Endothelial cell of umbilical vein (primary cell): ENCODE measurements at regions not wholly inside any gene's neighbourhood (a gene's known extent, or its start where the extent isn't known, plus 50 kb on each side); places are given as distances from the start of the nearest gene placed in this dataset.

ENCODE experiments used
- BruUV-seq: library from RNA; stranded (reverse); fragments of 400-500 nt; replicated peaks from 2 replicates; lab custom pipeline; 2021; lab: Mats Ljungman, UMichigan
- CTCF ChIA-PET: fragments of 300-600, 350-600 bp; sonication (Branson Sonifier 250); formaldehyde crosslinking; loops from one replicate; lab custom pipeline; 2021; ENCODE audit warnings: antibody characterized with exemption, inconsistent platforms; lab: Charles Lee
- POLR2A ChIA-PET: fragments of 300-600, 350-600 bp; sonication (Branson Sonifier 250); formaldehyde crosslinking; loops from one replicate; lab custom pipeline; 2021; ENCODE audit warnings: antibody characterized with exemption, inconsistent platforms; lab: Charles Lee
- DNase-seq: peaks from one replicate; pipeline ENCODE4 v3.0.0-alpha.2; 2011; ENCODE audit warnings: low read depth, low spot score
- FAIRE-seq: peaks from 2 replicates; lab custom pipeline; 2011; peaks lifted over from hg19 to GRCh38; lab: Jason Lieb, UNC
- H2AFZ ChIP-seq: 2 replicates; pipeline ENCODE4 v1.6.0; 2012; ENCODE audit warnings: low read depth, low read length, control low read depth, inconsistent platforms
- H3K27ac ChIP-seq: 2 replicates; pipeline ENCODE4 v1.5.1; 2011; ENCODE audit warnings: low read depth, mild to moderate bottlenecking, control low read depth, low read length, moderate library complexity; ENCODE audit not compliant: insufficient read depth
- H3K27me3 ChIP-seq, 2 experiments: 2 replicates each; pipeline versions ENCODE4 v1.6.0 to v1.6.1; 2011; ENCODE audit warnings: low read length in 2 of 2, mixed read lengths in 1 of 2; ENCODE audit not compliant: control insufficient read depth in 2 of 2, insufficient read depth in 2 of 2
- H3K36me3 ChIP-seq, 2 experiments: 2 replicates in 1 of 2; 3 replicates in 1 of 2; pipeline ENCODE4 v1.5.1; 2011; ENCODE audit warnings: low read length in 2 of 2, mild to moderate bottlenecking in 1 of 2, moderate library complexity in 1 of 2; ENCODE audit not compliant: control insufficient read depth in 2 of 2, insufficient read depth in 2 of 2; ENCODE audit errors: extremely low read depth in 1 of 2
- H3K4me1 ChIP-seq: 3 replicates; pipeline ENCODE4 v1.5.1; 2011; ENCODE audit warnings: mild to moderate bottlenecking, low read length; ENCODE audit not compliant: control insufficient read depth, insufficient read depth; ENCODE audit errors: extremely low read depth
- H3K4me2 ChIP-seq: 2 replicates; pipeline ENCODE4 v1.6.1; 2011; ENCODE audit warnings: low read length, control low read depth, mixed read lengths; ENCODE audit not compliant: insufficient read depth
- H3K4me3 ChIP-seq, 3 experiments: fragments of 200-600 bp in 1 of 3; sonication (generic), shearing (Covaris generic) in 1 of 3; replicated peaks in 1 of 3; 2 replicates each; pipeline ENCODE4 v1.5.1; 2011 to 2016; ENCODE audit warnings: control low read depth in 3 of 3, low read length in 3 of 3, mild to moderate bottlenecking in 2 of 3, inconsistent platforms in 1 of 3, low read depth in 1 of 3, moderate library complexity in 1 of 3; ENCODE audit not compliant: insufficient read depth in 1 of 3
- H3K79me2 ChIP-seq: 2 replicates; pipeline ENCODE4 v1.6.0; 2012; ENCODE audit warnings: low read length, inconsistent platforms; ENCODE audit not compliant: control insufficient read depth, insufficient read depth
- H3K9ac ChIP-seq: replicated peaks from 2 replicates; pipeline ENCODE3; 2011; ENCODE audit warnings: low read length, control low read depth; ENCODE audit not compliant: insufficient read depth; ENCODE audit errors: extremely low read depth
- H3K9me1 ChIP-seq: replicated peaks from 3 replicates; pipeline ENCODE4 v1.6.0; 2011; ENCODE audit warnings: mild to moderate bottlenecking, low read length; ENCODE audit not compliant: control insufficient read depth, insufficient read depth; ENCODE audit errors: extremely low read depth
- H3K9me3 ChIP-seq: replicated peaks from 2 replicates; pipeline ENCODE4 v1.5.1; 2012; ENCODE audit warnings: low read length, inconsistent platforms; ENCODE audit not compliant: control insufficient read depth, insufficient read depth
- H4K20me1 ChIP-seq: replicated peaks from 2 replicates; pipeline ENCODE3; 2011; ENCODE audit warnings: mild to moderate bottlenecking, low read length; ENCODE audit not compliant: control insufficient read depth, insufficient read depth; ENCODE audit errors: extremely low read depth
- CTCF ChIP-seq, 2 donors: IDR thresholded peaks; 1 replicate in 1 of 2; 2 replicates in 1 of 2; pipeline ENCODE4 v1.5.1; 2011; ENCODE audit warnings: low read length in 2 of 2, mild to moderate bottlenecking in 2 of 2, moderate library complexity in 2 of 2, control low read depth in 1 of 2, inconsistent platforms in 1 of 2, low read depth in 1 of 2; ENCODE audit not compliant: insufficient read depth in 1 of 2; ENCODE audit errors: extremely low read depth in 1 of 2
- EZH2 ChIP-seq: IDR thresholded peaks from 2 replicates; pipeline ENCODE4 v1.6.1; 2012; ENCODE audit warnings: borderline replicate concordance, low read depth, mild to moderate bottlenecking, moderate library complexity, low read length, inconsistent platforms; ENCODE audit not compliant: severe bottlenecking
- FOS ChIP-seq: IDR thresholded peaks from 2 replicates; pipeline ENCODE4 v1.6.1; 2011; ENCODE audit warnings: mild to moderate bottlenecking, low read length, moderate library complexity, borderline replicate concordance; ENCODE audit not compliant: insufficient read depth
- JUN ChIP-seq: IDR thresholded peaks from 2 replicates; pipeline ENCODE4 v1.6.1; 2011; ENCODE audit warnings: borderline replicate concordance, low read depth; ENCODE audit not compliant: insufficient read length, insufficient read depth
- MAX ChIP-seq: IDR thresholded peaks from 2 replicates; pipeline ENCODE4 v1.6.1; 2011; ENCODE audit not compliant: insufficient read depth, insufficient read length
- MYC ChIP-seq: IDR thresholded peaks from one replicate; pipeline ENCODE4 v1.6.1; 2011; ENCODE audit warnings: mild to moderate bottlenecking, low read depth, low read length
- POLR2A ChIP-seq: IDR thresholded peaks from 2 replicates; pipeline ENCODE4 v1.6.1; 2012; ENCODE audit warnings: low read depth, mild to moderate bottlenecking, control low read depth, low read length
- POLR2AphosphoS5 ChIP-seq: IDR thresholded peaks from 2 replicates; pipeline ENCODE4 v1.6.1; 2012; ENCODE audit warnings: low read depth, mild to moderate bottlenecking, control low read depth, low read length, moderate library complexity; ENCODE audit not compliant: insufficient read depth
- dilution Hi-C: fragments of 300-500 bp; cut with MboI; formaldehyde crosslinking; loops from one replicate; pipeline ENCODE4 v1.15.0; 2019; ENCODE audit warnings: low sequenced_read_pairs; ENCODE audit not compliant: extremely low pct_ligation_motif_present
- intact Hi-C: fragments of 100-400 bp; cut with micrococcal nuclease; formaldehyde crosslinking; loops from one replicate; pipeline ENCODE4 v1.10.0; 2022

- no peaks in the 10 kb centered on the region for H3K79me2 ChIP-seq
- H3K27ac ChIP-seq = no peak overlapping the region
- ChIA-PET CTCF (no interaction called here), POLR2A (no interaction called here)
- no peak overlapping the region for H2AFZ ChIP-seq
- no peaks in the 10 kb centered on the region for H3K9me1 ChIP-seq
- H3K36me3 ChIP-seq = no peaks in the 10 kb centered on the region
- no peaks in the 10 kb centered on the region for H3K27me3 ChIP-seq
- no peaks in the 10 kb centered on the region for H4K20me1 ChIP-seq
- DNase-seq = no peak
- intact Hi-C loops (no loop called here), dilution Hi-C loops (no loop called here)
- FAIRE-seq = no peak
- no TSS peak for BruUV-seq
- H3K9me3 ChIP-seq = no peaks in the 10 kb centered on the region
- H3K4me1 ChIP-seq = no peaks in the 10 kb centered on the region
- TF ChIP-seq POLR2A (no peak), FOS (no peak), EZH2 (no peak), POLR2AphosphoS5 (no peak), JUN (no peak), MYC (no peak), CTCF (IDR thresholded peaks at IDR 0.05; ENCODE audit: extremely low read depth in 1 of 2, insufficient read depth in 1 of 2, low read depth in 1 of 2, low read length in 2 of 2) (no peak), MAX (no peak)
- H3K4me3 ChIP-seq = no peak overlapping the region
- no peak overlapping the region for H3K4me2 ChIP-seq
- no peak overlapping the region for H3K9ac ChIP-seq
Observed at GRCh38 chr1:213652109-213652508, 335.7 kb upstream of the PROX1 start.
